NT2/D1 (cell line): ENCODE measurements at regions not wholly inside any gene's neighbourhood (a gene's known extent, or its start where the extent isn't known, plus 50 kb on each side); places are given as distances from the start of the nearest gene placed in this dataset.

Source experiments
- DNase-seq: peaks from one replicate; pipeline ENCODE4 v3.0.0-alpha.2; 2011; ENCODE audit warnings: low read depth, low spot score
- H3K27me3 ChIP-seq: 2 replicates; pipeline ENCODE4 v1.6.0; 2011; ENCODE audit warnings: mild to moderate bottlenecking; ENCODE audit not compliant: insufficient read length, insufficient read depth
- H3K36me3 ChIP-seq: 2 replicates; pipeline ENCODE4 v1.6.1; 2011; ENCODE audit warnings: mild to moderate bottlenecking, low read length, mixed read lengths; ENCODE audit not compliant: insufficient read depth, insufficient read length
- H3K4me1 ChIP-seq: 2 replicates; pipeline ENCODE4 v1.5.1; 2011; ENCODE audit not compliant: insufficient read depth, insufficient read length
- H3K4me3 ChIP-seq: 2 replicates; pipeline ENCODE4 v1.5.1; 2011; ENCODE audit warnings: low read depth; ENCODE audit not compliant: insufficient read length
- H3K9ac ChIP-seq: 2 replicates; pipeline ENCODE4 v1.6.0; 2011; ENCODE audit warnings: low read depth; ENCODE audit not compliant: insufficient read length
- H3K9me3 ChIP-seq: 2 replicates; pipeline ENCODE4 v1.5.1; 2011; ENCODE audit warnings: mild to moderate bottlenecking, low read length; ENCODE audit not compliant: insufficient read depth
- SUZ12 ChIP-seq: IDR thresholded peaks from 2 replicates; pipeline ENCODE4 v1.6.1; 2011; ENCODE audit not compliant: insufficient read length, insufficient read depth; ENCODE audit errors: extremely low read depth
- YY1 ChIP-seq: IDR thresholded peaks from 2 replicates; pipeline ENCODE4 v1.6.1; 2011; ENCODE audit not compliant: insufficient read length, insufficient read depth
- ZNF274 ChIP-seq: IDR thresholded peaks from 2 replicates; pipeline ENCODE4 v1.6.1; 2011; ENCODE audit warnings: mild to moderate bottlenecking, low read depth, low read length

DNA sequence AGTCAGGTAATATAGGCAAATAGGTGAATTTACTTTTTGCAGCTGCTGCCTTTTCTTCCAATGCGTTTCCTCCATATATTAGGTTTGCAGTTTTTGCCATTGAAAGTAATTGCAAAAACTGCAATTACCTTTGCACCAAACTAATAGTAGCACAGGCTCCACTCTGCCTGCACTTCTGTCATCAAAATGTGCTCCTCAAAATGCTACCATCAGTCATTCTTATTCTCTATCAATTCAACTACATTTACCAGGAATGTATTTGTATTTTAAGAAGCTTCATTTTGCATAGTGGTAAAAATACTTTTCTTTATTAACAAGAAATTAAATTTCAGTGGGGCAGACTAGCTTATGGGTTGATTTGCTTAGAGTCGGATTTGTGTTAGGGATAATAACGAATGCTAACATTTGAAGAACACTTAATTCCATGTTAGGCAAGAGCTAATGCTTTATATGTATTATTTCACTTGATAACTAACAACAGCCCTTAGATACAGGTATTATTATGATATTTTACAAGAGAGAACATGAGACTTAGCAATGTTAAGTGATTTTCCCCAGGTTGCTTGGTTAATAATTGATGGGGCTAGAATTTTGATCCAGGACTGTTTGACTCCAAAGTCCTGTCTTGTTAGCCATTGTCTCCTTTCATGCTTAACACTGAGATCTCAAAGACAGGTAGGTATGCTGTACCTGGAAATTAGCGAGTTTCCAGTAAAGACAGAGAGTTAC, 300.4 kb downstream of the MAN2A1 start:
- H3K36me3 ChIP-seq = no peaks in the 10 kb centered on the region
- no peak overlapping the region for H3K4me3 ChIP-seq
- H3K9ac ChIP-seq = no peak overlapping the region
- TF ChIP-seq YY1 = no peak
- no peak for TF ChIP-seq SUZ12
- TF ChIP-seq ZNF274 = no peak
- no peak for DNase-seq
- H3K4me1 ChIP-seq = no peaks in the 10 kb centered on the region
- no peaks in the 10 kb centered on the region for H3K9me3 ChIP-seq
- H3K27me3 ChIP-seq = no peaks in the 10 kb centered on the region

DNA sequence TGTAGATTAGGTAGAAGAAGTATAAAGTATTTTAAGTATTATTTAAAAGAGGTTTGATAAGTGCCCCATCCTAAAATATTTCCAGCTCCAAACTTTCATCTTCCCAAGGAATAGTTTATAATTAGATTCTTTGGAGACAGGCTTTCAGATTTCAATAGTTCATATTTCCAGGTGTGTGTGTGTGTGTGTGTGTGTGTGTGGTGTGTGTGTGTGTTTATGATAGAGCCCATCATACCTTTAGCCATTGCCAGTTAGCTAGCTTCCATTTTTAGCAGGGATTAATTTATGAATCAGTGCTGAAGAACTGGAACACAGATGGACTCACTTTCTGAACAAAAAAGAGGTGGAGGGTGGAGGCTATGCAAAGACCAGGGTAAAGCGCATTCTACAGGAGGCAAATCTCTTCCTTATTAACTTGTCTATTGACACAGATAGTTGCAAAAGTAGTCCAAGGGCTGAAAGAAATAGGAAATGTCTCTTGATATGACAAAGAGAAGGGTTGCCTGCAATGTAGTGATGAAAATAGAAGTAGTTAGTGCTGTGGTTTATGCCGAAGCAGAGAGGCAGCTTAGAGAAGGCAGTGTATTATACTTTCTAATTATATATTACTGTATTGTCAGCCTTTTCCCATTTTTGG, 301.1 kb downstream of the MAN2A1 start:
- Histone ChIP-seq H3K4me1 (no peaks in the 10 kb centered on the region), H3K9ac (no peak overlapping the region), H3K9me3 (no peaks in the 10 kb centered on the region), H3K27me3 (no peaks in the 10 kb centered on the region), H3K4me3 (no peak overlapping the region), H3K36me3 (no peaks in the 10 kb centered on the region)
- DNase-seq = no peak
- TF ChIP-seq YY1 (no peak), SUZ12 (no peak), ZNF274 (no peak)

DNA sequence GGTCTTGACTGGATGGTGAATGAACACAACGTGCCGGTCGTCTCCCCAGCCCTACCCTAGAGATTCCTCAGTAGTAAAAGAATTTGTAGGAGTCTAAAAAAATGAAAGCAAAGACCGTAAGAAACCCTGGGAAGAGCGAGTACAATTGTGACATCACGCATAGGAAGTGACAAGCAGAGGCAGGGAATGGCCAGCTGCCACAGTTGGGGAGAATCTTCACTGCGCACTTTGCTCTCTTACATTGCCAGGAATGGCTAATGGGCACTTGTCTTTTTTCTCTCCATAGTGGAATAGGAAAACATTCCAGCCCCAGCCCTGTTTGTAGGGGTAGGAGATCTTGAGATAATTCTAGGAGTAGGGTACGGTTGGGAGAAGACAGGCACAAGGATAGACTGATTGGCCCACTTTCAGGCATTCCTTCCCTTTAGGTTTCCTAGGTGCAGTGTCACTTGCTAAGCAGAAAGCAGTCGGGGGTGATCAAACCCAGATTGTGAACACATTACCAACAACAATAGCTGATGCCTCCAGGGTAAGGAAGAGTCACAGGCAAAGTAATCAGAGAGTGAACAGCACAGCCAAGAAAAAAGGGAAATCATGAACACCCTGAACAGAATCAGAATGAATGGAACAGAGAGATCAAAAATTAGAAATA, 302.7 kb downstream of the MAN2A1 start:
- Histone ChIP-seq H3K27me3 (no peaks in the 10 kb centered on the region), H3K4me3 (no peak overlapping the region), H3K36me3 (no peaks in the 10 kb centered on the region), H3K9ac (no peak overlapping the region), H3K9me3 (no peaks in the 10 kb centered on the region), H3K4me1 (no peaks in the 10 kb centered on the region)
- no peak for TF ChIP-seq ZNF274
- TF ChIP-seq YY1 = no peak
- TF ChIP-seq SUZ12 = no peak
- no peak for DNase-seq

DNA sequence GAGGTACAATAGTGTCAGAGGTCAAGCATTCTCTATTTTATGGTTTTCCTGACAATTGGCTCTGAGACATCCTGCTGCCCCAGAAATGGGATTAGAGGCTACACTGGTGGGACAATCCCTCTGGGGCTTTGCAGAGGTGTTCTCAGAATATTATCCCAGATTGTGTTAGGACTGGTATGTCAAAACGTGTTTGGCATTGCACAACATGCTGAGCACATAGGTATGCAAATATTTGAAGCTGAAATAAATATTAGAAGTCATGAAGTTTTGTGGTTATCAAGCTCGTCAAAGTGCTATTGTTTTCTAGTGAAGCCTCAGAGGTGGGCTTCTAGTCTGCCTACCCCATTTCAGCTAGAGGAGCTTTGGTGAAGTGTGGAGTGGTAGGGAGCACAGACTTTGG, 304.4 kb downstream of the MAN2A1 start:
- peaks cover 11% of the 10 kb centered on the region for H3K9me3 ChIP-seq
- no peak overlapping the region for H3K9ac ChIP-seq
- no peaks in the 10 kb centered on the region for H3K36me3 ChIP-seq
- H3K4me3 ChIP-seq = no peak overlapping the region
- no peaks in the 10 kb centered on the region for H3K27me3 ChIP-seq
- H3K4me1 ChIP-seq = no peaks in the 10 kb centered on the region
- no peak for TF ChIP-seq YY1
- TF ChIP-seq ZNF274 = no peak
- TF ChIP-seq SUZ12 = no peak
- DNase-seq = no peak

DNA sequence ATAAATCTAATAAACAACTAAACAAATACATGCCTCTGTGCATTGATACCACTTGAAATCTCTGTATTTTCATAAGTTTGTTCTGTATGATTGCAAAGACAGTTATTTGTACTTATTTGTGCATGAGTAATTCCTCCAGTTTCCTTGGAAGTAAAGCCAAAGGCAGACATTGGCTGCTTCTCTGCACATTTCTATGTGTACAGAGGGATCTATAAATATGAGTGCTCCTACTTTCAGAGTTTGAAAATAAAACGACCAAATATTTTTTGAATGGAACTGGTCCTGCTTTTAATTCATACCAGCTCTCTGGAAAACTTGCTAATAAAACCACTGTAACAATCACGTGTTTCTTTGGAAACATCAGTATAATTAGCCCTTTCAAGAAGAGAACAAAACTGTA, 306.5 kb downstream of the MAN2A1 start:
- TF ChIP-seq YY1 (no peak), SUZ12 (no peak), ZNF274 (no peak)
- no peaks in the 10 kb centered on the region for H3K4me1 ChIP-seq
- H3K4me3 ChIP-seq = no peak overlapping the region
- no peaks in the 10 kb centered on the region for H3K36me3 ChIP-seq
- peaks cover 11% of the 10 kb centered on the region for H3K9me3 ChIP-seq
- no peak overlapping the region for H3K9ac ChIP-seq
- no peak for DNase-seq
- H3K27me3 ChIP-seq = no peaks in the 10 kb centered on the region

DNA sequence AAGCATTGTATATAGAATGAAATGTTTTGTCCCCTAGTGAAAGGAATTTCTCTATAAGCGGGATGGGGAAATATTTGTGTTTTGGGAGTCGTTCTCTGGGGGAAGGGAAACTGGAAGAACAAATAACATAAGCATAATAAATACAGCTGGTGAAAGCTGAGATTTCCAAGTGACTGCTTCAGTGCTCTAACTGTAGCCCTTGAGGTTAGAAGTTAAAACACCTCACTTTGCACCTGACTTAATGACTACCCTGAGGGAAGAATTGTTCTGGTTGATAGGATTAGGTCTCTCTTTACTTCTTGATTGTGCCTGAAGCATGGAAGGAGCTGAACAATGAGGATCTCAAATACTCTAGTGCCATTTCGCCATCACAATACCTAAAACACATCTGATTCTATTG, 307.4 kb downstream of the MAN2A1 start:
- no peaks in the 10 kb centered on the region for H3K27me3 ChIP-seq
- H3K4me3 ChIP-seq = no peak overlapping the region
- DNase-seq = no peak
- H3K9me3 ChIP-seq = peaks cover 11% of the 10 kb centered on the region
- TF ChIP-seq SUZ12 (no peak), YY1 (no peak), ZNF274 (no peak)
- H3K36me3 ChIP-seq = no peaks in the 10 kb centered on the region
- H3K4me1 ChIP-seq = no peaks in the 10 kb centered on the region
- H3K9ac ChIP-seq = no peak overlapping the region

DNA sequence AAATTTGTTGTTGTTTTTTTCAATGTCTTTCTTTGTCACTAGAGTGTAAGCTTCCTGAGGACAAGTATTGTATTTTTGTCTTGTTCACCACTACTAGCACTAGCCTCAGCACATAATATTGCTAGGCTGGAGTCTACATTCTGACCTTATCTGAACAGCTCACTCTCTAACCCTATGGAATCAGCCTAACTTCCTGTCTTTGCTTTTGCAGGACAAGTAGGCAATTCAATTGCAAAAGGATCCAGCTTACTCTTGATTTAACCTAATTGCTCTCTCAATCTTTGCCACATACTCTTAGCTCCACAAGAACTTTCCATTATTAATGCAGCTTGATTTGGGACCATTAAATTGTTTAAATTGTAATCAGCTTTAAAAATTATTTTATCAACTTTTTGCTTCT, 308.5 kb downstream of the MAN2A1 start:
- H3K27me3 ChIP-seq = no peaks in the 10 kb centered on the region
- peaks cover 11% of the 10 kb centered on the region for H3K9me3 ChIP-seq
- H3K4me3 ChIP-seq = no peak overlapping the region
- TF ChIP-seq ZNF274 = no peak
- TF ChIP-seq YY1 = no peak
- no peak for TF ChIP-seq SUZ12
- no peaks in the 10 kb centered on the region for H3K4me1 ChIP-seq
- no peak for DNase-seq
- no peak overlapping the region for H3K9ac ChIP-seq
- no peaks in the 10 kb centered on the region for H3K36me3 ChIP-seq
